Heart right ventricle (tissue), 16 donors: ENCODE measurements at regions not wholly inside any gene's neighbourhood (a gene's known extent, or its start where the extent isn't known, plus 50 kb on each side); places are given as distances from the start of the nearest gene placed in this dataset.
"Not testable (repeated sequence)": the region's sequence is repeated elsewhere in the genome, so short reads cannot be mapped to it uniquely, and the experiment has no call there.

Experiments used
- ATAC-seq, 8 donors: fragments of 200-7000 bp; cut with Tn5 transposase; one replicate each; pipeline ENCODE4 v1.9.1; 2020; ENCODE audit warnings: mild to moderate bottlenecking in 8 of 8, moderate library complexity in 8 of 8, moderate number of reproducible peaks in 1 of 8
- DNase-seq, 2 donors: peaks; one replicate each; pipeline ENCODE4 v3.0.0-alpha.2; 2020
- H3K27ac ChIP-seq, 10 donors: fragments of 200-600 bp; sonication (generic) in 2 of 10; one replicate each; pipeline versions ENCODE4 v1.5.0 to v1.8.0; 2020 to 2022; ENCODE audit warnings: mild to moderate bottlenecking in 3 of 10
- H3K27me3 ChIP-seq, 7 donors: fragments of 200-600 bp; one replicate each; pipeline ENCODE4 v1.8.0; 2021 to 2022; ENCODE audit warnings: mild to moderate bottlenecking in 2 of 7
- H3K36me3 ChIP-seq, 9 donors: fragments of 200-600 bp; sonication (generic) in 1 of 9; one replicate each; pipeline versions ENCODE4 v1.5.0 to v1.8.0; 2020 to 2022; ENCODE audit warnings: mild to moderate bottlenecking in 2 of 9
- H3K4me1 ChIP-seq, 9 donors: fragments of 200-600 bp; sonication (generic) in 1 of 9; one replicate each; pipeline versions ENCODE4 v1.5.0 to v1.8.0; 2020 to 2022; ENCODE audit warnings: mild to moderate bottlenecking in 4 of 9
- H3K4me3 ChIP-seq, 10 donors: fragments of 200-600 bp; sonication (generic) in 2 of 10; one replicate each; pipeline versions ENCODE4 v1.5.0 to v1.8.0; 2020 to 2022; ENCODE audit warnings: mild to moderate bottlenecking in 7 of 10, moderate library complexity in 2 of 10
- H3K9me3 ChIP-seq, 11 donors: fragments of 200-600 bp in 10 of 11; sonication (generic) in 2 of 11; one replicate each; pipeline versions ENCODE4 v1.5.0 to v1.8.0; 2013 to 2022; ENCODE audit warnings: mild to moderate bottlenecking in 2 of 11, control low read depth in 1 of 11, moderate library complexity in 1 of 11
- WGBS, 2 donors: extraction: QIAGEN DNeasy Blood & Tissue Kit; methylation state at CpG; one replicate each; pipeline ENCODE4 v1.1.7; 2013; ENCODE audit warnings: inconsistent platforms in 1 of 2; 5-methylcytosine and 5-hydroxymethylcytosine counted together
- intact Hi-C, 10 donors: fragments of 100-400 bp; cut with DNase I; formaldehyde crosslinking; loops; one replicate each; pipeline versions ENCODE4 v1.11.1 to v1.14.2; 2022
- TF ChIP-seq, protein P1 (sequence below), 9 donors: fragments of 200-600 bp; sonication (generic) in 2 of 9; IDR thresholded peaks; one replicate each; pipeline versions ENCODE4 v1.5.0 to v1.8.0; 2021 to 2022; ENCODE audit warnings: antibody characterized with exemption in 9 of 9, mild to moderate bottlenecking in 5 of 9, moderate library complexity in 1 of 9
- donor health status: Arrhythmogenic right ventricular cardiomyopathy.
- donor health status: ischemic (EF 13 %, LVEDD 7.1; RV severe dilation, severe dysfunction).
- donor health status: healthy with polysubstance abuse.
- donor health status: DM: no; HTN: yes; CAD: no.
- donor health status: DM: no; HTN: no; CAD: no.
- donor health status: ischemic (EF 25% LVEDD 6.9; RV normal size, moderate dysfunction).
- donor health status: ischemic (EF 25% LVEDD 5.7; RV mildly dilated, moderate dysfunction).
- donor health status: healthy.
- donor health status: DM: yes; HTN: yes; CAD: no.
- donor health status: Ischemic cardiomyopathy.
- donor health status: ischemic (EF 35%, LVEDD 5.7; RV mildly dilated, moderate dysfunction).
- donor health status: nonischemic (EF 11% LVEDD 7.7; RV severe dilation, severe dysfunction).
- donor health status: DM: yes; HTN: yes; CAD: no.
- donor health status: PGD.
- donor health status: ischemic (EF 29% LVEDD 5.4; RV normal size, mild dysfunction).
- donor health status: nonischemic (EF 23%, LVEDD 6.1; RV moderate dilation, normal function).

DNA sequence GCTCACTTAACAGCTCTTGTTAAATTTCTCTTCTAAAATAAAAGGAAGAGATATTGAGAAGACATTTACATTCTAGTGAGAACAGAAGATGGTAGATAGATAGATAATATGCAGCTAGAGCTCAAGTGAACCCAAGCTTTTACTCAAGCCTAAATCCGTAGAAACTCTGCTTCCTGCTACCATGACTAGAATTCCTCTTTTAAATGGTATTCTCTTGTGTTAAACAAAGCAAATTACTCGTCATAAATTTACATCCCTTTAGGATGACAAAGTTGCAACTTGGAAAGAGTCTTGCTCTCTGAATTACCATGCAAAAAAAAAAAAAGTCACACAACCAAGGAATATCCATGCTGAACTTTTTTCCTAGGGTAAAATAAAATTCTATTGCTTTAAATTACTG, 160.7 kb upstream of the LRFN5 start:
- TF ChIP-seq, protein P1, sequence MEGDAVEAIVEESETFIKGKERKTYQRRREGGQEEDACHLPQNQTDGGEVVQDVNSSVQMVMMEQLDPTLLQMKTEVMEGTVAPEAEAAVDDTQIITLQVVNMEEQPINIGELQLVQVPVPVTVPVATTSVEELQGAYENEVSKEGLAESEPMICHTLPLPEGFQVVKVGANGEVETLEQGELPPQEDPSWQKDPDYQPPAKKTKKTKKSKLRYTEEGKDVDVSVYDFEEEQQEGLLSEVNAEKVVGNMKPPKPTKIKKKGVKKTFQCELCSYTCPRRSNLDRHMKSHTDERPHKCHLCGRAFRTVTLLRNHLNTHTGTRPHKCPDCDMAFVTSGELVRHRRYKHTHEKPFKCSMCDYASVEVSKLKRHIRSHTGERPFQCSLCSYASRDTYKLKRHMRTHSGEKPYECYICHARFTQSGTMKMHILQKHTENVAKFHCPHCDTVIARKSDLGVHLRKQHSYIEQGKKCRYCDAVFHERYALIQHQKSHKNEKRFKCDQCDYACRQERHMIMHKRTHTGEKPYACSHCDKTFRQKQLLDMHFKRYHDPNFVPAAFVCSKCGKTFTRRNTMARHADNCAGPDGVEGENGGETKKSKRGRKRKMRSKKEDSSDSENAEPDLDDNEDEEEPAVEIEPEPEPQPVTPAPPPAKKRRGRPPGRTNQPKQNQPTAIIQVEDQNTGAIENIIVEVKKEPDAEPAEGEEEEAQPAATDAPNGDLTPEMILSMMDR (IDR thresholded peaks at IDR 0.05) = no peak
- Histone ChIP-seq H3K4me1 (no peaks in the 10 kb centered on the region), H3K27ac (no peak overlapping the region), H3K27me3 (no peaks in the 10 kb centered on the region), H3K9me3 (no peaks in the 10 kb centered on the region), H3K4me3 (no peak overlapping the region), H3K36me3 (no peaks in the 10 kb centered on the region)
- DNase-seq (no peak), ATAC-seq (no peak)
- intact Hi-C loops = no loop called here
- WGBS, 2 donors = 33 to 40% methylated on average over 2 of the region's 2 CpGs

DNA sequence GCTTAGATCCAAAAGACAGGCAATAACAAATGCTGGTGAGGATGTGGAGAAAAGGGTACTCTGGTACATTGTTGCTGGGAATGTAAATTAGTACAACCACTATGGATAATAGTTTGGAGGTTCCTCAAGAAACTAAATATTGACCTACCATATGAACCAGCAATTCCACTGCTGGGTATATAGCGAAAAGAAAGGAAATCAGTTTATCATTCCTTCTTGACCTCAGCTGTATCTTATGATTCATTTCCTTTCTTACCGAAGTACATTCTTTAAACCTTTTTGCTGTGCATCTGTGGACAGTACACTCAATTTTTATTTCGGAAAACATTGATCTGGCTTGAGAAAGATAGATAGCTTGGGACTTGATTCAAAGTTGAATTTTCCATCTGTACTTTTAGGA, 183.2 kb upstream of the LRFN5 start:
- Histone ChIP-seq H3K27ac (no peak overlapping the region), H3K36me3 (no peaks in the 10 kb centered on the region), H3K27me3 (no peaks in the 10 kb centered on the region), H3K4me3 (no peak overlapping the region), H3K4me1 (no peaks in the 10 kb centered on the region), H3K9me3 (peaks cover 0 to 5% (median 0%) of the 10 kb centered on the region in 11 donors)
- intact Hi-C loops = no loop called here
- no peak for ATAC-seq
- DNase-seq = no peak
- TF ChIP-seq, protein P1 (IDR thresholded peaks at IDR 0.05) = no peak
- 54 to 57% methylated on average over 3 of the region's 3 CpGs for WGBS, 2 donors

DNA sequence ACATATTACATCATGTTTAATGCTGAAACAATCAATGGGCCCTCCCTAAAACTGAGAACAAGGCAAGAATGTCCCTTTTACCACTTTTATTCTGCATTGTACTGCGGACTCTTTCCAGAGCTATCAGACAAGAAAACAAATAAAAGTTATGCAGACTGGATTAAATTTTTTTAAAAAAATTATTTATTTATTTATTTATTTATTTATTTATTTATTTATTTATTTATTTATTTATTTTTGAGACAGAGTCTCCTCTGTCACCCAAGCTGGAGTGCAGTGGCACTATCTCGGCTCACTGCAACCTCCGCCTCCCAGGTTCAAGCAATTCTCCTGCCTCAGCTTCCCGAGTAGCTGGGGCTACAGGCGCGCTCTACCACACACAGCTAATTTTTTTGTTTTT, 185.4 kb upstream of the LRFN5 start:
- H3K4me1 ChIP-seq, ATAC-seq, intact Hi-C loops, H3K36me3 ChIP-seq, H3K27ac ChIP-seq, H3K27me3 ChIP-seq, DNase-seq, H3K4me3 ChIP-seq, H3K9me3 ChIP-seq: not testable (repeated sequence)
- 96% methylated on average over 6 of the region's 6 CpGs for WGBS, 2 donors

DNA sequence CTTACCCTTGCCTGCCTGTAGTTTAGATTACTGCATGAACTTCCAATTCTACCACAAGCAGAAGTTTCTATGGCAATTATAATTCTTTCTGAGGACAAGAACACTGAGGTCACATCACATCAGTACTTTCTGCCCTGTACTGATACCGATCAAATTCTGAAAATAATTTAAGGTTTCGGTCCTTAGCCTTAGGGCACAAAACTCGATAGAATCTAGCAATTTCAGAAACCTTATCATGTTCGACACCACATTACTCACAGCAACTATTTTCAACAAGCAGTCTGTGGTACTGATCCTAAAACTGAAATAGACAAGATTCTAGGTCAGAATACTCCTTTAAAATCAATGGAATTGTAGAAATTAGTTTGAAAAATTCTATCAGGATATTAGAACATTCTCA, 187.0 kb upstream of the LRFN5 start:
- TF ChIP-seq, protein P1 (IDR thresholded peaks at IDR 0.05) = no peak
- H3K36me3 ChIP-seq = no peaks in the 10 kb centered on the region
- WGBS, 2 donors = 81 to 89% methylated on average over 4 of the region's 4 CpGs
- DNase-seq (no peak), ATAC-seq (no peak)
- intact Hi-C loops = no loop called here
- H3K4me3 ChIP-seq = no peak overlapping the region
- peaks cover 0 to 8% (median 0%) of the 10 kb centered on the region in 11 donors for H3K9me3 ChIP-seq
- H3K4me1 ChIP-seq = no peaks in the 10 kb centered on the region
- H3K27ac ChIP-seq = no peak overlapping the region
- no peaks in the 10 kb centered on the region for H3K27me3 ChIP-seq

DNA sequence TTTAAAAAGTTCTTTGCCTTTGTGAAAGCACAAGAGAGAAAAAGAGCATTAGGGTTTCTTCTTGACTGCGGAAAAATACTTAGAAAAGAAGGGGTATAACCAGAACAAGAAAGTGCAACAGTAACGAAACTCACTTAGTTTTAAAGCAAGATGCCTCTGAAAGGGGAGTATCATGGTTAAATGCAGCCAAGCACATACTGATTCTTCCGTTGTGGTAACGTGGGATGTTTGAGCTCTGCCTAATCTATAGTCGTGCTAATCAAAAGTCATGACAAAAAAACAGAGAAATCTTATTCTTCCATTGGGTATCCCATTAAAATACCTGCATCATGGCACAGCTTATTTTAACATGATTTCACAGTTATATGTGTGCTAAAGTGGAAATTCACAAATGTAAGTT, 187.8 kb upstream of the LRFN5 start:
- WGBS, 2 donors = 44 to 55% methylated on average over 5 of the region's 5 CpGs

More for the DNA sequence above, 187.8 kb upstream of the LRFN5 start:
- TF ChIP-seq, protein P1 (IDR thresholded peaks at IDR 0.05) = no peak
- H3K4me1 ChIP-seq = no peaks in the 10 kb centered on the region
- DNase-seq (no peak), ATAC-seq (no peak)
- peaks cover 0 to 8% (median 0%) of the 10 kb centered on the region in 11 donors for H3K9me3 ChIP-seq
- no peak overlapping the region for H3K27ac ChIP-seq
- H3K4me3 ChIP-seq = no peak overlapping the region
- H3K27me3 ChIP-seq = no peaks in the 10 kb centered on the region
- intact Hi-C loops = no loop called here
- H3K36me3 ChIP-seq = no peaks in the 10 kb centered on the region
